ENCODE measurements at regions not wholly inside any gene's neighbourhood (a gene's known extent, or its start where the extent isn't known, plus 50 kb on each side); places are given as distances from the start of the nearest gene placed in this dataset.

- H2AFZ ChIP-seq (ENCODE audit: low read depth, low read length) = no peak overlapping the region
- no peak overlapping the region for H3K9ac ChIP-seq (ENCODE audit: low read length)
- H4K20me1 ChIP-seq (ENCODE audit: insufficient read depth) = no peaks in the 10 kb centered on the region
- H3K4me3 ChIP-seq (ENCODE audit: low read length) = no peak overlapping the region
- no peaks in the 10 kb centered on the region for H3K9me3 ChIP-seq (ENCODE audit: low read length)
- no peak overlapping the region for H3K4me2 ChIP-seq (ENCODE audit: low read length)
- TF ChIP-seq REST (IDR thresholded peaks at IDR 0.05; ENCODE audit: borderline replicate concordance) = no peak
- no peak for TF ChIP-seq RAD21 (conservative IDR thresholded peaks at IDR 0.05)
- TF ChIP-seq EZH2 (IDR thresholded peaks at IDR 0.05; ENCODE audit: borderline replicate concordance, insufficient read depth, low read length, poor library complexity, severe bottlenecking) = no peak
- no peak for TF ChIP-seq MXI1 (conservative IDR thresholded peaks at IDR 0.05; ENCODE audit: poor library complexity, severe bottlenecking)
- no peak for TF ChIP-seq SMC3 (conservative IDR thresholded peaks at IDR 0.05; ENCODE audit: poor library complexity)
- no peak for TF ChIP-seq EP300 (conservative IDR thresholded peaks at IDR 0.05; ENCODE audit: poor library complexity, severe bottlenecking)
- no peak for TF ChIP-seq POLR2AphosphoS5 (IDR thresholded peaks at IDR 0.05)
- TF ChIP-seq CTCF (IDR thresholded peaks at IDR 0.05; ENCODE audit: poor library complexity, severe bottlenecking) = no peak
- TF ChIP-seq TAF1 (IDR thresholded peaks at IDR 0.05; ENCODE audit: low read depth) = no peak
- H3K27ac ChIP-seq (ENCODE audit: low read length) = no peak overlapping the region
- no peaks in the 10 kb centered on the region for H3K79me2 ChIP-seq (replicated peaks; ENCODE audit: insufficient read depth, low read length)
- no peaks in the 10 kb centered on the region for H3K36me3 ChIP-seq (ENCODE audit: insufficient read depth, low read length)
- no peaks in the 10 kb centered on the region for H3K27me3 ChIP-seq (ENCODE audit: insufficient read depth, low read depth, low read length)
- H3F3A ChIP-seq (ENCODE audit: insufficient read depth, low read length, poor library complexity, severe bottlenecking) = no peaks in the 10 kb centered on the region
- H3K9me2 ChIP-seq (ENCODE audit: insufficient read depth, low read length) = no peaks in the 10 kb centered on the region
Observed at GRCh38 chr10:30228417-30229036, 120.6 kb downstream of the MTPAP start.

- H3K9ac ChIP-seq (ENCODE audit: low read length) = no peak overlapping the region
- H3K9me3 ChIP-seq (ENCODE audit: low read length) = no peaks in the 10 kb centered on the region
- no peak for TF ChIP-seq EP300 (conservative IDR thresholded peaks at IDR 0.05; ENCODE audit: poor library complexity, severe bottlenecking)
- no peaks in the 10 kb centered on the region for H3K9me2 ChIP-seq (ENCODE audit: insufficient read depth, low read length)
- H3K4me3 ChIP-seq (ENCODE audit: low read length) = no peak overlapping the region
- H3K4me2 ChIP-seq (ENCODE audit: low read length) = no peak overlapping the region
- H3K27me3 ChIP-seq (ENCODE audit: insufficient read depth, low read depth, low read length) = no peaks in the 10 kb centered on the region
- no peak overlapping the region for H2AFZ ChIP-seq (ENCODE audit: low read depth, low read length)
- no peaks in the 10 kb centered on the region for H4K20me1 ChIP-seq (ENCODE audit: insufficient read depth)
- H3F3A ChIP-seq (ENCODE audit: insufficient read depth, low read length, poor library complexity, severe bottlenecking) = no peaks in the 10 kb centered on the region
- no peak overlapping the region for H3K27ac ChIP-seq (ENCODE audit: low read length)
- no peaks in the 10 kb centered on the region for H3K36me3 ChIP-seq (ENCODE audit: insufficient read depth, low read length)
- no peaks in the 10 kb centered on the region for H3K79me2 ChIP-seq (replicated peaks; ENCODE audit: insufficient read depth, low read length)
Observed at GRCh38 chr10:30227481-30227880, 121.6 kb downstream of the MTPAP start.
